IMR-90 (cell line): ENCODE measurements at regions not wholly inside any gene's neighbourhood (a gene's known extent, or its start where the extent isn't known, plus 50 kb on each side); places are given as distances from the start of the nearest gene placed in this dataset.

ENCODE experiments used
- ATAC-seq: fragments of 200-7000 bp; cut with Tn5 transposase; 2 replicates; pipeline ENCODE4 v1.9.1; 2020; ENCODE audit warnings: low read depth, mild to moderate bottlenecking, moderate library complexity
- BruUV-seq: library from RNA; stranded (reverse); fragments of 400-500 nt; replicated peaks from 2 replicates; lab custom pipeline; 2021; lab: Mats Ljungman, UMichigan
- CTCF ChIA-PET: fragments of 300-600 bp; formaldehyde crosslinking; extraction: SDS; loops from one replicate; lab custom pipeline; 2021; ENCODE audit warnings: antibody characterized with exemption; lab: Yijun Ruan, JAX
- POLR2A ChIA-PET: fragments of 300-600 bp; sonication (Branson Sonifier 250); formaldehyde crosslinking; loops from one replicate; lab custom pipeline; 2022; ENCODE audit warnings: antibody characterized with exemption; ENCODE audit not compliant: unreplicated experiment; lab: Charles Lee
- DNase-seq: peaks from one replicate; pipeline ENCODE4 v3.0.0; 2013
- H2AFZ ChIP-seq: replicated peaks from 2 replicates; pipeline ENCODE3; 2013; ENCODE audit warnings: low read length, mild to moderate bottlenecking; ENCODE audit not compliant: poor library complexity
- H2AK5ac ChIP-seq: 2 replicates; pipeline ENCODE4 v1.6.1; 2013; ENCODE audit warnings: low read depth, low read length, inconsistent platforms
- H2AK9ac ChIP-seq: replicated peaks from 2 replicates; pipeline ENCODE3; 2013; ENCODE audit warnings: mild to moderate bottlenecking, low read depth, low read length, moderate library complexity; ENCODE audit not compliant: poor library complexity
- H2BK120ac ChIP-seq: 2 replicates; pipeline ENCODE4 v1.6.1; 2013; ENCODE audit warnings: low read depth, low read length, inconsistent platforms
- H2BK15ac ChIP-seq: 3 replicates; pipeline ENCODE4 v1.6.1; 2013; ENCODE audit warnings: low read depth, low read length, inconsistent platforms
- H2BK20ac ChIP-seq: 2 replicates; pipeline ENCODE4 v1.6.1; 2013; ENCODE audit warnings: low read depth, mild to moderate bottlenecking, inconsistent platforms, low read length, moderate library complexity
- H2BK5ac ChIP-seq: 2 replicates; pipeline ENCODE4 v1.6.1; 2013; ENCODE audit warnings: mild to moderate bottlenecking, low read depth, low read length, inconsistent platforms; ENCODE audit not compliant: poor library complexity, severe bottlenecking
- H3K14ac ChIP-seq: replicated peaks from 2 replicates; pipeline ENCODE4 v1.6.1; 2013; ENCODE audit warnings: low read depth, low read length, inconsistent platforms
- H3K18ac ChIP-seq: 2 replicates; pipeline ENCODE4 v1.6.1; 2013; ENCODE audit warnings: low read depth, low read length, control low read depth
- H3K23ac ChIP-seq: 2 replicates; pipeline ENCODE4 v1.6.1; 2013; ENCODE audit warnings: low read depth, low read length, inconsistent platforms
- H3K27ac ChIP-seq: 2 replicates; pipeline ENCODE4 v1.5.1; 2013; ENCODE audit warnings: mild to moderate bottlenecking, control low read depth, low read length; ENCODE audit not compliant: insufficient read depth
- H3K27me3 ChIP-seq: 2 replicates; pipeline ENCODE4 v1.6.1; 2013; ENCODE audit warnings: low read length; ENCODE audit not compliant: control insufficient read depth, insufficient read depth
- H3K36me3 ChIP-seq: 2 replicates; pipeline ENCODE4 v1.6.1; 2013; ENCODE audit warnings: low read length, mixed read lengths; ENCODE audit not compliant: control insufficient read depth, insufficient read depth
- H3K4ac ChIP-seq: 2 replicates; pipeline ENCODE4 v1.6.1; 2013; ENCODE audit warnings: low read depth, low read length, inconsistent platforms
- H3K4me1 ChIP-seq: 2 replicates; pipeline ENCODE4 v1.6.1; 2013; ENCODE audit warnings: low read length, mixed read lengths; ENCODE audit not compliant: control insufficient read depth, insufficient read depth
- H3K4me2 ChIP-seq: 2 replicates; pipeline ENCODE4 v1.6.1; 2013; ENCODE audit warnings: low read depth, mild to moderate bottlenecking, control low read depth, low read length, moderate library complexity
- H3K4me3 ChIP-seq: 2 replicates; pipeline ENCODE4 v1.5.1; 2013; ENCODE audit warnings: low read depth, mild to moderate bottlenecking, control low read depth, low read length, moderate library complexity; ENCODE audit not compliant: insufficient read depth
- H3K56ac ChIP-seq: 2 replicates; pipeline ENCODE4 v1.6.1; 2013; ENCODE audit warnings: low read length, inconsistent platforms; ENCODE audit not compliant: insufficient read depth; ENCODE audit errors: extremely low read depth
- H3K79me1 ChIP-seq, 2 experiments: 2 replicates each; pipeline ENCODE4 v1.6.1; 2013; ENCODE audit warnings: low read length in 2 of 2, inconsistent platforms in 1 of 2, low read depth in 1 of 2
- H3K9ac ChIP-seq: 2 replicates; pipeline ENCODE4 v1.6.1; 2013; ENCODE audit warnings: low read depth, low read length, control low read depth
- H3K9me1 ChIP-seq: 2 replicates; pipeline ENCODE4 v1.6.1; 2013; ENCODE audit warnings: low read length, inconsistent platforms; ENCODE audit not compliant: insufficient read depth
- H3K9me3 ChIP-seq: 2 replicates; pipeline ENCODE4 v1.6.1; 2013; ENCODE audit warnings: low read length; ENCODE audit not compliant: control insufficient read depth, insufficient read depth
- H4K20me1 ChIP-seq: 2 replicates; pipeline ENCODE4 v1.6.1; 2013; ENCODE audit warnings: low read length, inconsistent platforms; ENCODE audit not compliant: insufficient read depth
- H4K5ac ChIP-seq: 2 replicates; pipeline ENCODE4 v1.6.1; 2013; ENCODE audit warnings: mild to moderate bottlenecking, low read depth, low read length, control low read depth
- H4K8ac ChIP-seq, 2 experiments: 2 replicates each; pipeline ENCODE4 v1.6.1; 2013; ENCODE audit warnings: low read depth in 2 of 2, low read length in 2 of 2, control low read depth in 1 of 2, inconsistent platforms in 1 of 2
- H4K91ac ChIP-seq: 2 replicates; pipeline ENCODE4 v1.6.1; 2013; ENCODE audit warnings: low read depth, low read length, inconsistent platforms; ENCODE audit not compliant: insufficient read depth
- MAZ ChIP-seq: IDR thresholded peaks from 2 replicates; pipeline ENCODE4 v1.6.1; 2012; ENCODE audit warnings: low read depth, mild to moderate bottlenecking, low read length, improper control_type of control experiment, moderate library complexity, borderline replicate concordance
- MXI1 ChIP-seq: IDR thresholded peaks from 2 replicates; pipeline ENCODE4 v1.6.1; 2012; ENCODE audit warnings: low read depth, mild to moderate bottlenecking, low read length, moderate library complexity, borderline replicate concordance
- NFE2L2 ChIP-seq: fragments of 150-350 bp; IDR thresholded peaks from 2 replicates; pipeline ENCODE4 v1.6.1; 2016; ENCODE audit warnings: low read depth, mild to moderate bottlenecking, low read length
- WGBS, 2 experiments: methylation state at CpG; one replicate each; pipeline versions ENCODE4 v1.1.5 to v1.1.7; 2013; ENCODE audit warnings: missing lambda C conversion rate in 2 of 2; ENCODE audit not compliant: insufficient read length in 1 of 2; ENCODE audit errors: extremely low coverage in 2 of 2; 5-methylcytosine and 5-hydroxymethylcytosine counted together
- dilution Hi-C: fragments of 300-500 bp; cut with HindIII; formaldehyde crosslinking; loops from one replicate; pipeline ENCODE4 v1.14.3; 2018; ENCODE audit warnings: low sequenced_read_pairs; ENCODE audit not compliant: unreplicated experiment
- in situ Hi-C: fragments of 300-500 bp; cut with MboI; formaldehyde crosslinking; loops from 3 replicates; pipeline ENCODE4 v1.14.3; 2019; ENCODE audit warnings: low sequenced_read_pairs, inconsistent platforms, mixed read lengths
- intact Hi-C: fragments of 100-400 bp; cut with micrococcal nuclease; formaldehyde crosslinking; loops from 2 replicates; pipeline ENCODE4 v1.10.0; 2022

GRCh38 chr16:61370564-61370963, 665.7 kb downstream of the CDH8 start:
- Histone ChIP-seq H2BK15ac (no peak overlapping the region), H3K14ac (no peak overlapping the region), H3K9me3 (peaks cover 7% of the 10 kb centered on the region), H3K4ac (no peak overlapping the region), H3K23ac (no peak overlapping the region), H3K79me1 (no peaks in the 10 kb centered on the region), H2AK9ac (no peak overlapping the region), H4K5ac (no peak overlapping the region), H2BK5ac (no peak overlapping the region), H3K27me3 (no peaks in the 10 kb centered on the region), H3K36me3 (no peaks in the 10 kb centered on the region), H4K8ac (no peak overlapping the region), H3K56ac (no peak overlapping the region), H3K27ac (no peak overlapping the region), H4K20me1 (no peaks in the 10 kb centered on the region), H3K18ac (no peak overlapping the region), H3K9me1 (no peaks in the 10 kb centered on the region), H2BK20ac (no peak overlapping the region), H2AFZ (no peak overlapping the region), H2BK120ac (no peak overlapping the region), H3K4me2 (no peak overlapping the region), H3K4me1 (no peaks in the 10 kb centered on the region), H4K91ac (no peak overlapping the region), H3K4me3 (no peak overlapping the region), H3K9ac (no peak overlapping the region), H2AK5ac (no peak overlapping the region)
- dilution Hi-C loops = no loop called here
- WGBS, 2 experiments = no CpG with 5 or more reads among the region's 2 CpGs
- DNase-seq (no peak), ATAC-seq (no peak)
- BruUV-seq = no TSS peak
- ChIA-PET POLR2A (no interaction called here), CTCF (no interaction called here)
- in situ Hi-C loops = no loop called here
- intact Hi-C loops = no loop called here
- TF ChIP-seq NFE2L2 (no peak), MXI1 (no peak), MAZ (no peak)
